ENCODE measurements at regions not wholly inside any gene's neighbourhood (a gene's known extent, or its start where the extent isn't known, plus 50 kb on each side); places are given as distances from the start of the nearest gene placed in this dataset.
"Not testable (repeated sequence)": the region's sequence is repeated elsewhere in the genome, so short reads cannot be mapped to it uniquely, and the experiment has no call there.

- H3K27ac ChIP-seq: no peak overlapping the region
- no peak for DNase-seq
- 72 to 76% methylated on average over 2 of the region's 2 CpGs for WGBS, 2 donors
- no peak for TF ChIP-seq POLR2A (IDR thresholded peaks at IDR 0.05)
- TF ChIP-seq CTCF (IDR thresholded peaks at IDR 0.05): no peak
- intact Hi-C loops (cut with DNase I; ENCODE audit: low total_unique reads): no loop called here
- no peaks in the 10 kb centered on the region for H3K27me3 ChIP-seq
- no peak overlapping the region for H3K4me3 ChIP-seq
- H3K36me3 ChIP-seq (ENCODE audit: low read depth, missing control alignments): no peaks in the 10 kb centered on the region
- H3K4me1 ChIP-seq: no peaks in the 10 kb centered on the region
- H3K9me3 ChIP-seq: no peaks in the 10 kb centered on the region
Observed at GRCh38 chr3:145673838-145674237, 487.1 kb downstream of the PLOD2 start.

GRCh38 chr3:145678401-145678800 is 482.6 kb downstream of the PLOD2 start:
- DNase-seq: no peak
- Histone ChIP-seq H3K27me3 (no peaks in the 10 kb centered on the region), H3K4me1 (no peaks in the 10 kb centered on the region), H3K27ac (no peak overlapping the region), H3K36me3 (ENCODE audit: low read depth, missing control alignments) (no peaks in the 10 kb centered on the region), H3K4me3 (no peak overlapping the region), H3K9me3 (no peaks in the 10 kb centered on the region)
- 47 to 56% methylated on average over 1 of the region's 1 CpG for WGBS, 2 donors
- intact Hi-C loops (cut with DNase I; ENCODE audit: low total_unique reads): no loop called here
- TF ChIP-seq POLR2A (IDR thresholded peaks at IDR 0.05) (no peak), CTCF (IDR thresholded peaks at IDR 0.05) (no peak)

GRCh38 chr3:145681181-145681580 is 479.8 kb downstream of the PLOD2 start:
- intact Hi-C loops (cut with DNase I; ENCODE audit: low total_unique reads): no loop called here
- WGBS, 2 donors: 85 to 90% methylated on average over 3 of the region's 3 CpGs
- DNase-seq: no peak

GRCh38 chr3:145687978-145688377 is 473.0 kb downstream of the PLOD2 start:
- H3K9me3 ChIP-seq; H3K27me3 ChIP-seq; H3K4me3 ChIP-seq; H3K27ac ChIP-seq; H3K4me1 ChIP-seq; DNase-seq; intact Hi-C loops (cut with DNase I; ENCODE audit: low total_unique reads); H3K36me3 ChIP-seq (ENCODE audit: low read depth, missing control alignments): not testable (repeated sequence)
- 82 to 83% methylated on average over 3 of the region's 3 CpGs for WGBS, 2 donors

More at GRCh38 chr3:145681181-145681580, 479.8 kb downstream of the PLOD2 start:
- H3K27me3 ChIP-seq: no peaks in the 10 kb centered on the region
- TF ChIP-seq POLR2A (IDR thresholded peaks at IDR 0.05) (no peak), CTCF (IDR thresholded peaks at IDR 0.05) (no peak)
- no peaks in the 10 kb centered on the region for H3K9me3 ChIP-seq
- H3K4me1 ChIP-seq: no peaks in the 10 kb centered on the region
- H3K36me3 ChIP-seq (ENCODE audit: low read depth, missing control alignments): no peaks in the 10 kb centered on the region
- no peak overlapping the region for H3K27ac ChIP-seq
- no peak overlapping the region for H3K4me3 ChIP-seq

GRCh38 chr3:145692751-145693150 is 468.2 kb downstream of the PLOD2 start:
- Histone ChIP-seq H3K9me3 (no peaks in the 10 kb centered on the region), H3K4me1 (no peaks in the 10 kb centered on the region), H3K36me3 (ENCODE audit: low read depth, missing control alignments) (no peaks in the 10 kb centered on the region), H3K27me3 (no peaks in the 10 kb centered on the region), H3K27ac (no peak overlapping the region), H3K4me3 (no peak overlapping the region)
- no peak for TF ChIP-seq POLR2A (IDR thresholded peaks at IDR 0.05)
- TF ChIP-seq CTCF (IDR thresholded peaks at IDR 0.05): no peak
- WGBS, 2 donors: 60 to 66% methylated on average over 2 of the region's 2 CpGs
- intact Hi-C loops (cut with DNase I; ENCODE audit: low total_unique reads): no loop called here
- no peak for DNase-seq
